CD4-positive, alpha-beta T cell (primary cell): ENCODE measurements at regions not wholly inside any gene's neighbourhood (a gene's known extent, or its start where the extent isn't known, plus 50 kb on each side); places are given as distances from the start of the nearest gene placed in this dataset.

Experiments used
- ATAC-seq: fragments of 200-7000 bp; cut with Tn5 transposase; one replicate; pipeline ENCODE4 v1.10.0; 2022; ENCODE audit warnings: mild to moderate bottlenecking; ENCODE audit not compliant: poor library complexity
- CTCF ChIA-PET: fragments of 350-600 bp; sonication (Branson Sonifier 250); formaldehyde crosslinking; loops from one replicate; lab custom pipeline; 2021; ENCODE audit warnings: antibody characterized with exemption, inconsistent platforms; lab: Charles Lee
- POLR2A ChIA-PET: fragments of 350-600 bp; sonication (Branson Sonifier 250); formaldehyde crosslinking; loops from one replicate; lab custom pipeline; 2021; ENCODE audit warnings: antibody characterized with exemption, inconsistent platforms; lab: Charles Lee
- DNase-seq, 14 experiments: peaks; one replicate each; pipeline ENCODE4 v3.0.0-alpha.2; 2013 to 2020; ENCODE audit warnings: mixed read lengths in 2 of 14
- H3K27ac ChIP-seq, 2 donors: one replicate each; pipeline versions ENCODE4 v1.5.1 to v1.7.0; 2013; ENCODE audit warnings: low read length in 2 of 2, low read depth in 1 of 2, mild to moderate bottlenecking in 1 of 2
- H3K27me3 ChIP-seq, 2 experiments: 1 replicate in 1 of 2; 2 replicates in 1 of 2; pipeline versions ENCODE4 v1.6.1 to v1.7.0; 2013; ENCODE audit warnings: low read length in 2 of 2, control low read depth in 1 of 2, mild to moderate bottlenecking in 1 of 2, moderate library complexity in 1 of 2; ENCODE audit not compliant: insufficient read depth in 2 of 2, control insufficient read depth in 1 of 2
- H3K36me3 ChIP-seq: one replicate; pipeline ENCODE4 v1.6.1; 2013; ENCODE audit warnings: low read length, control low read depth; ENCODE audit not compliant: insufficient read depth
- H3K4me1 ChIP-seq: one replicate; pipeline ENCODE4 v1.6.1; 2013; ENCODE audit warnings: low read length, control low read depth; ENCODE audit not compliant: insufficient read depth
- H3K4me3 ChIP-seq: one replicate; pipeline ENCODE4 v1.5.1; 2013; ENCODE audit warnings: mild to moderate bottlenecking, low read length, moderate library complexity
- H3K9me3 ChIP-seq, 2 experiments: 1 replicate in 1 of 2; 2 replicates in 1 of 2; pipeline versions ENCODE4 v1.6.1 to v1.7.0; 2013; ENCODE audit warnings: low read length in 2 of 2, mild to moderate bottlenecking in 2 of 2, control low read depth in 1 of 2, moderate library complexity in 1 of 2; ENCODE audit not compliant: control insufficient read depth in 1 of 2, insufficient read depth in 1 of 2
- H3K27ac Mint-ChIP-seq: one replicate; pipeline ENCODE4 v1.8.0; 2020; ENCODE audit warnings: mixed read lengths
- H3K27me3 Mint-ChIP-seq: one replicate; pipeline ENCODE4 v1.8.0; 2021; ENCODE audit warnings: mixed read lengths
- H3K36me3 Mint-ChIP-seq: one replicate; pipeline ENCODE4 v1.8.0; 2021; ENCODE audit warnings: low read depth, mixed read lengths
- H3K4me1 Mint-ChIP-seq: one replicate; pipeline ENCODE4 v1.8.0; 2021; ENCODE audit warnings: low read depth, mixed read lengths
- H3K4me3 Mint-ChIP-seq: one replicate; pipeline ENCODE4 v1.8.0; 2020; ENCODE audit warnings: mild to moderate bottlenecking, mixed read lengths
- H3K9me3 Mint-ChIP-seq: one replicate; pipeline ENCODE4 v1.8.0; 2020; ENCODE audit warnings: mixed read lengths
- CTCF ChIP-seq: fragments of 200-600 bp; IDR thresholded peaks from one replicate; pipeline ENCODE4 v1.8.0; 2022; ENCODE audit warnings: antibody characterized with exemption, mild to moderate bottlenecking
- intact Hi-C, 2 experiments: fragments of 100-400 bp; cut with DNase I in 1 of 2; cut with micrococcal nuclease in 1 of 2; formaldehyde crosslinking; loops; one replicate each; pipeline versions ENCODE4 v1.15.1 to v1.9.0; 2023 to 2025; cut with DNase I, micrococcal nuclease

GRCh38 chrY:7433817-7434809 is 522.6 kb upstream of the AMELY start:
- H3K36me3 ChIP-seq = no peaks in the 10 kb centered on the region
- CTCF ChIA-PET = no interaction called here
- DNase-seq = no peak
- H3K9me3 ChIP-seq = no peaks in the 10 kb centered on the region
- H3K36me3 Mint-ChIP-seq = no peaks in the 10 kb centered on the region
- H3K27ac Mint-ChIP-seq = no peak overlapping the region
- no peaks in the 10 kb centered on the region for H3K4me1 Mint-ChIP-seq
- H3K4me3 Mint-ChIP-seq = no peak overlapping the region
- H3K4me3 ChIP-seq = no peak overlapping the region
- intact Hi-C loops = no loop called here
- POLR2A ChIA-PET = no interaction called here
- no peak for TF ChIP-seq CTCF
- no peaks in the 10 kb centered on the region for H3K4me1 ChIP-seq
- H3K27ac ChIP-seq = no peak overlapping the region
- no peaks in the 10 kb centered on the region for H3K27me3 Mint-ChIP-seq
- no peaks in the 10 kb centered on the region for H3K9me3 Mint-ChIP-seq
- ATAC-seq = no peak
- no peaks in the 10 kb centered on the region for H3K27me3 ChIP-seq

GRCh38 chrY:7419165-7419564 is 507.6 kb upstream of the AMELY start:
- intact Hi-C loops = no loop called here
- Histone ChIP-seq H3K4me3 (no peak overlapping the region), H3K36me3 (no peaks in the 10 kb centered on the region), H3K9me3 (no peaks in the 10 kb centered on the region), H3K27ac (no peak overlapping the region), H3K27me3 (no peaks in the 10 kb centered on the region), H3K4me1 (no peaks in the 10 kb centered on the region)
- no peaks in the 10 kb centered on the region for H3K9me3 Mint-ChIP-seq
- no peaks in the 10 kb centered on the region for H3K36me3 Mint-ChIP-seq
- no peak for ATAC-seq
- CTCF ChIA-PET = no interaction called here
- TF ChIP-seq CTCF = no peak
- no peak overlapping the region for H3K27ac Mint-ChIP-seq
- no peaks in the 10 kb centered on the region for H3K27me3 Mint-ChIP-seq
- DNase-seq = no peak
- H3K4me1 Mint-ChIP-seq = no peaks in the 10 kb centered on the region
- no peak overlapping the region for H3K4me3 Mint-ChIP-seq
- POLR2A ChIA-PET = no interaction called here

- ChIA-PET POLR2A (no interaction called here), CTCF (no interaction called here)
- H3K4me1 ChIP-seq = no peaks in the 10 kb centered on the region
- no peaks in the 10 kb centered on the region for H3K27me3 ChIP-seq
- Mint-ChIP-seq H3K27me3 (no peaks in the 10 kb centered on the region), H3K27ac (no peak overlapping the region), H3K4me1 (no peaks in the 10 kb centered on the region), H3K4me3 (no peak overlapping the region), H3K9me3 (no peaks in the 10 kb centered on the region), H3K36me3 (no peaks in the 10 kb centered on the region)
- TF ChIP-seq CTCF = no peak
- no peak for ATAC-seq
- intact Hi-C loops = no loop called here
- H3K9me3 ChIP-seq = no peaks in the 10 kb centered on the region
- H3K36me3 ChIP-seq = no peaks in the 10 kb centered on the region
- H3K27ac ChIP-seq = no peak overlapping the region
- H3K4me3 ChIP-seq = no peak overlapping the region
- DNase-seq = no peak
Measured at GRCh38 chrY:7417946-7418345, 506.4 kb upstream of the AMELY start.
